ENCODE measurements at regions not wholly inside any gene's neighbourhood (a gene's known extent, or its start where the extent isn't known, plus 50 kb on each side); places are given as distances from the start of the nearest gene placed in this dataset.
A peak's percentile ranks its signal among the peaks of the same experiment; 100 is the strongest.

- ATAC-seq (no peak), FAIRE-seq (no peak), DNase-seq (ENCODE audit: low spot score) (peak; percentile 2)
- intact Hi-C loops (cut with micrococcal nuclease; ENCODE audit: unreplicated experiment) (no loop called here), in situ Hi-C loops (cut with HindIII; ENCODE audit: extremely low pct_ligation_motif_present, low pct_unique_long_range_greater_than_20kb) (no loop called here)
- ChIA-PET POLR2A (no interaction called here), CTCF (ENCODE audit: low intra/inter-chr PET ratio, low total read pairs) (no interaction called here)
- no peaks in the 10 kb centered on the region for H3K27me3 ChIP-seq (ENCODE audit: control insufficient read depth in 1 of 2, insufficient read depth in 2 of 2, low read length in 2 of 2)
- H3K4me2 ChIP-seq (ENCODE audit: low read depth, low read length): no peak overlapping the region
- H3K9me3 ChIP-seq (ENCODE audit: low read length): no peaks in the 10 kb centered on the region
- H3K27ac ChIP-seq (ENCODE audit: extremely low read length, insufficient read depth, low read length): no peak overlapping the region
- H3K4me3 ChIP-seq (replicated peaks in 1 of 3; ENCODE audit: insufficient read depth in 1 of 3, low read depth in 2 of 3, low read length in 3 of 3): no peak overlapping the region
- TF ChIP-seq FOSL2 (CRISPR knock-in tag; IDR thresholded peaks at IDR 0.05): peak; percentile 31; the same call in 1 of the 2 replicates
- TF ChIP-seq SALL1 (CRISPR knock-in tag; IDR thresholded peaks at IDR 0.05): no peak
- TF ChIP-seq BHLHE40 (IDR thresholded peaks at IDR 0.05; ENCODE audit: low read length): no peak
- TF ChIP-seq THAP7 (CRISPR knock-in tag; IDR thresholded peaks at IDR 0.05): no peak
- 38% methylated on average over 2 of the region's 2 CpGs for WGBS (ENCODE audit: low lambda C conversion rate)
- H4K20me1 ChIP-seq (ENCODE audit: insufficient read depth, low read length): no peaks in the 10 kb centered on the region
- no peaks in the 10 kb centered on the region for H3K79me2 ChIP-seq (ENCODE audit: insufficient read depth, low read length)
- peaks cover 9% of the 10 kb centered on the region; the same call in 1 of the 2 replicates for H3K4me1 ChIP-seq (ENCODE audit: insufficient read depth, low read length)
- no peak overlapping the region for H2AFZ ChIP-seq (ENCODE audit: low read length)
- no peaks in the 10 kb centered on the region for H3K36me3 ChIP-seq (replicated peaks in 1 of 2; ENCODE audit: control insufficient read depth in 1 of 2, insufficient read depth in 2 of 2, low read length in 2 of 2)
- BruUV-seq (replicated peaks): no TSS peak
- no peak overlapping the region for H3K9ac ChIP-seq (ENCODE audit: insufficient read depth, low read depth, low read length)
These were observed 339.4 kb downstream of the PRELID2 start for GRCh38 chr5:145495741-145496140.

- WGBS (ENCODE audit: low lambda C conversion rate): 33% methylated on average over 1 of the region's 1 CpG
- H3K79me2 ChIP-seq (ENCODE audit: insufficient read depth, low read length): no peaks in the 10 kb centered on the region
- no peak overlapping the region for H2AFZ ChIP-seq (ENCODE audit: low read length)
- intact Hi-C loops (cut with micrococcal nuclease; ENCODE audit: unreplicated experiment) (no loop called here), in situ Hi-C loops (cut with HindIII; ENCODE audit: extremely low pct_ligation_motif_present, low pct_unique_long_range_greater_than_20kb) (no loop called here)
- FAIRE-seq: no peak
- no peak for ATAC-seq
- H3K4me3 ChIP-seq (replicated peaks in 1 of 3; ENCODE audit: insufficient read depth in 1 of 3, low read depth in 2 of 3, low read length in 3 of 3): no peak overlapping the region
- H3K27ac ChIP-seq (ENCODE audit: extremely low read length, insufficient read depth, low read length): no peak overlapping the region
- H3K36me3 ChIP-seq (replicated peaks in 1 of 2; ENCODE audit: control insufficient read depth in 1 of 2, insufficient read depth in 2 of 2, low read length in 2 of 2): no peaks in the 10 kb centered on the region
- no peaks in the 10 kb centered on the region for H4K20me1 ChIP-seq (ENCODE audit: insufficient read depth, low read length)
- no peak overlapping the region for H3K9ac ChIP-seq (ENCODE audit: insufficient read depth, low read depth, low read length)
- no TSS peak for BruUV-seq (replicated peaks)
- peaks cover 9% of the 10 kb centered on the region; the same call in 1 of the 2 replicates for H3K4me1 ChIP-seq (ENCODE audit: insufficient read depth, low read length)
- H3K9me3 ChIP-seq (ENCODE audit: low read length): no peaks in the 10 kb centered on the region
- H3K27me3 ChIP-seq (ENCODE audit: control insufficient read depth in 1 of 2, insufficient read depth in 2 of 2, low read length in 2 of 2): no peaks in the 10 kb centered on the region
- no peak overlapping the region for H3K4me2 ChIP-seq (ENCODE audit: low read depth, low read length)
- DNase-seq (ENCODE audit: low spot score): no peak
- ChIA-PET POLR2A (no interaction called here), CTCF (ENCODE audit: low intra/inter-chr PET ratio, low total read pairs) (no interaction called here)
- no peak for TF ChIP-seq NFE2L1 (CRISPR knock-in tag; IDR thresholded peaks at IDR 0.05; ENCODE audit: borderline replicate concordance)
These were observed 339.9 kb downstream of the PRELID2 start for GRCh38 chr5:145495196-145495595.

Measured in HepG2 (cell line).